ENCODE measurements at regions not wholly inside any gene's neighbourhood (a gene's known extent, or its start where the extent isn't known, plus 50 kb on each side); places are given as distances from the start of the nearest gene placed in this dataset.
"Not testable (repeated sequence)": the region's sequence is repeated elsewhere in the genome, so short reads cannot be mapped to it uniquely, and the experiment has no call there.

DNA sequence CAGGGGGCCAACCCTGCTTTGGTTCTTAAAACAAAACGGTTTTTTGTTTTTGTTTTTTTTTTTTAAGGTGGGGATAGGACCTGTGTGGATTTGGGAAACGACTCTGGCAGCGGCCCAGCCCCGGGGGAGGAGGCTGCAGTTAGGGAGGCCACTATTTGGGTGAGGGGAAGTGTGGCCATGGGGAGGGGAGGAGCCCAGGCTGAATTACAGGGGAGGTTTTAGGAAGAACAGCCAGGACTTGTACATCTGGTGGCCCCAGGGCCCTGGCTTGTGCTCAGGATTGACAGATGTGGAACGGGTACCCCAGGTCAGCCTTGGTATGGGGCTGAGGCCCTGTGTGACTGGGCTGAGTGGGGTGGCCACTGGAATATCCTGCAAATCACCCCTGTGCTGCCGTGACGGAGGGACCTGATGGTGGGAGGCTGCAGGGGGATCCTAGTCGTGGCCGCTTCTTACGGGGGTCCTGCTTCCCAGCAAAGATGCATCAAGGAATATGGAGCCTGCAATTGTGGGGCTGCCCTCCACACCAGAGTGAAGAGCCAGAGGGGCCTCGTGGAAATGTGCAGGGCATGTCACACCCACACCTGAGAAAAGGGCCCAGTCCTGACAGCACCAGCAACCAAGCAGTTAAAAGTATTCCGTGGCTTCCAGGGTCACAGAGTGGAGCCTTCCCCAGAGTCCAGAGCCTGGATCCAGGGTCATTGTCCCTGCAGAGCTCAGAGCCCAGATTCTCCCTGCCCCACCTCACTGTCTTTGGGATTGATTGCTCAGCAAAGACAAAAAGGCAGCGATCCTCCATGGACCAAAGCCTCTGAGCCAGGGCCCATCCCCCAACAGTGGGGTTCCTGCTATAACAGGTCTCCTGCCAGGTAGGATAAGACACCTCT is 55.2 kb upstream of the WNT7B start:
- H3K27me3 ChIP-seq = no peaks in the 10 kb centered on the region
- no peak overlapping the region for H3K27ac ChIP-seq
- no peaks in the 10 kb centered on the region for H3K9me3 ChIP-seq
- H3K4me3 ChIP-seq (replicated peaks in 1 of 3) = no peak overlapping the region
- TF ChIP-seq, protein P1, sequence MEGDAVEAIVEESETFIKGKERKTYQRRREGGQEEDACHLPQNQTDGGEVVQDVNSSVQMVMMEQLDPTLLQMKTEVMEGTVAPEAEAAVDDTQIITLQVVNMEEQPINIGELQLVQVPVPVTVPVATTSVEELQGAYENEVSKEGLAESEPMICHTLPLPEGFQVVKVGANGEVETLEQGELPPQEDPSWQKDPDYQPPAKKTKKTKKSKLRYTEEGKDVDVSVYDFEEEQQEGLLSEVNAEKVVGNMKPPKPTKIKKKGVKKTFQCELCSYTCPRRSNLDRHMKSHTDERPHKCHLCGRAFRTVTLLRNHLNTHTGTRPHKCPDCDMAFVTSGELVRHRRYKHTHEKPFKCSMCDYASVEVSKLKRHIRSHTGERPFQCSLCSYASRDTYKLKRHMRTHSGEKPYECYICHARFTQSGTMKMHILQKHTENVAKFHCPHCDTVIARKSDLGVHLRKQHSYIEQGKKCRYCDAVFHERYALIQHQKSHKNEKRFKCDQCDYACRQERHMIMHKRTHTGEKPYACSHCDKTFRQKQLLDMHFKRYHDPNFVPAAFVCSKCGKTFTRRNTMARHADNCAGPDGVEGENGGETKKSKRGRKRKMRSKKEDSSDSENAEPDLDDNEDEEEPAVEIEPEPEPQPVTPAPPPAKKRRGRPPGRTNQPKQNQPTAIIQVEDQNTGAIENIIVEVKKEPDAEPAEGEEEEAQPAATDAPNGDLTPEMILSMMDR (IDR thresholded peaks at IDR 0.05) = no peak
- TF ChIP-seq POLR2A (IDR thresholded peaks at IDR 0.05) = no peak
- H3K36me3 ChIP-seq = no peaks in the 10 kb centered on the region
- peaks cover 8 to 22% of the 10 kb centered on the region in 2 donors for H3K4me1 ChIP-seq
- intact Hi-C loops (cut with DNase I) = no loop called here
- 74 to 76% methylated on average over 11 to 12 of the region's 13 CpGs for WGBS, 2 donors
- DNase-seq = no peak

DNA sequence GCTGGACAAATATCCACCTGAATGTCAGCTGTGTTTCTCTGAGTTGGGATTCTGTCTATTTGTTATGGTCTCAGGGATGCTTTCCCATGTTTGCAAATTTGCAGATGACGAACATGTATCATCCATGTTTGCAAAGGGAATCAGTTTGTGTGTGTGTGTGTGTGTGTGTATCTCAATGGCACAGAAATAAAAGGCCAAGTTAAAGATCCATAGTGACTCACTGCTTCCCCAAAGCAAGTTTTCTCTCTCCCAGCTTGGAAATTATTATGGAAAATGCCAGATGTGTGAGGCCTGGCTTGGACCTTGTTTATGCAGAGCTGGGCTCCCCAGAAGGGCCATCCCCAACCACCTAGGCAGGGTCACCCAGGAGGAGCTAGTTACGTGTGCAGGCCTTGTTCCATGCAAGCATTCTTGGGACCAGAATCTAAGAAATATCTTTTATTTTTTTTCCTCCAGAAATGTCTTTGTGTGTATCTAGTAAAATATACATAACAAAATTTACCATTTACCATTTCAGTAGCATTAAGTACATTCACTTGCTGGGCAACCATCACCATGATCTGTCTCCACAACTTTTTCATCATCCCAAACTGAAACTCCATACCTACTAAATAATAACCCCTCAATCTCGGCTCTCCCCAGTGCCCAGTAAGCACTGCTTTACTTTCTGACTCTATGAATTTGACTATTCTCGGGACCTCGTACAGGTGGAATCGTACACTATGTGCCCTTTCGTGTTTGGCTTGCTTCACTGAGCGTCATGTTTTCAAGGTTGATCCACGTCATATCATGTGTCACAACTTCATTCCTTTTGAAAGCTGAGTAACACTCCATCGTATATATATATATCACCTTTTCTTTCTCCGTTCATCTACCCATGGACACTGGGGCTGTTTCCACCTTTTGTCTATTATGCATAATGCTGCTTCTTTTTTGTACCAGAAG is 56.6 kb upstream of the WNT7B start:
- H3K36me3 ChIP-seq = no peaks in the 10 kb centered on the region
- H3K9me3 ChIP-seq = no peaks in the 10 kb centered on the region
- TF ChIP-seq, protein P1 (IDR thresholded peaks at IDR 0.05) = no peak
- TF ChIP-seq POLR2A (IDR thresholded peaks at IDR 0.05) = no peak
- intact Hi-C loops (cut with DNase I) = no loop called here
- no peak overlapping the region for H3K4me3 ChIP-seq (replicated peaks in 1 of 3)
- no peaks in the 10 kb centered on the region for H3K27me3 ChIP-seq
- 94 to 95% methylated on average over 11 of the region's 11 CpGs for WGBS, 2 donors
- peaks cover 8 to 16% of the 10 kb centered on the region in 2 donors for H3K4me1 ChIP-seq
- no peak for DNase-seq
- H3K27ac ChIP-seq = no peak overlapping the region

DNA sequence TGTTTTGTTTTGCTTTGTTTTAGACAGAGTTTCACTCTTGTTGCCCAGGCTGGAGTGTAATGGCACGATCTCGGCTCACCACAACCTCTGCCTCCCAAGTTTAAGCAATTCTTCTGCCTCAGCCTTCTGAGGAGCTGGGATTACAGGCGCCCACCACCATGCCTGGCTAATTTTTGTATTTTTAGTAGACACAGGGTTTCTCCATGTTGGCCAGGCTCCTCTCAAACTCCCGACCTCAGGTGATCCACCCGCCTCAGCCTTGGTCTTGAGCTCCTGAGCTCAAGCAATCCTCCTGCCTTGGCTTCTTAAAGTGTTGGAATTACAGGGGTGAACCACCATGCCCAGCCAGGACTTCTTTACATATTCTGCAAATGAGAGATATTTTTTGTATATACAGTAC is 57.5 kb upstream of the WNT7B start:
- H3K4me3 ChIP-seq (replicated peaks in 1 of 3); DNase-seq; H3K36me3 ChIP-seq; intact Hi-C loops (cut with DNase I); H3K27ac ChIP-seq; H3K9me3 ChIP-seq; H3K27me3 ChIP-seq: not testable (repeated sequence)
- peaks cover 8 to 16% of the 10 kb centered on the region in 2 donors for H3K4me1 ChIP-seq
- 90 to 91% methylated on average over 5 of the region's 5 CpGs for WGBS, 2 donors

DNA sequence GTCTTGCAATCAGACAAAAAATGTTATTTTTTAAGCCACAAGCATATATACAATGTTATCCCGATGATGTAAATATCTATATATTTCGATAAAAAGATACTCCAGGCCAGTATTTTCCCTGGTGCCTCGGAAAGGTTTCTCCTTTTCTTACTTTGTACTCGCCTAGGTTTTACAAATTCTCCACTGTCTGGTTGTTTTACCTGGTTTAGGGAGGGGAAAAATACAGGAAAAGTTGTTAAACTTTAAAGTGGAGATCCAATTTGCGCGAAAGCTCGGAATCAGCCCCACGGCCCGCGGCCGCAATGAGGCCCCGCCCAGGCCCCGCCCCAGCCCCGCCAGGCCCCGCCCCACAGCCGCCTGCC is 58.4 kb upstream of the WNT7B start:
- Histone ChIP-seq H3K36me3 (no peaks in the 10 kb centered on the region), H3K4me3 (replicated peaks in 1 of 3) (peak overlapping the region in 2 of 3 donors; percentile 28), H3K4me1 (peaks cover 8 to 16% of the 10 kb centered on the region in 2 donors), H3K27me3 (no peaks in the 10 kb centered on the region), H3K27ac (peak overlapping the region; percentile 66 to 81 (median 76)), H3K9me3 (no peaks in the 10 kb centered on the region)
- WGBS, 2 donors = 3 to 4% methylated on average over 16 of the region's 16 CpGs
- intact Hi-C loops (cut with DNase I) = no loop called here
- DNase-seq = no peak
- TF ChIP-seq, protein P1 (IDR thresholded peaks at IDR 0.05) = no peak
- peak in 1 of 2 donors; percentile 6 for TF ChIP-seq POLR2A (IDR thresholded peaks at IDR 0.05)

DNA sequence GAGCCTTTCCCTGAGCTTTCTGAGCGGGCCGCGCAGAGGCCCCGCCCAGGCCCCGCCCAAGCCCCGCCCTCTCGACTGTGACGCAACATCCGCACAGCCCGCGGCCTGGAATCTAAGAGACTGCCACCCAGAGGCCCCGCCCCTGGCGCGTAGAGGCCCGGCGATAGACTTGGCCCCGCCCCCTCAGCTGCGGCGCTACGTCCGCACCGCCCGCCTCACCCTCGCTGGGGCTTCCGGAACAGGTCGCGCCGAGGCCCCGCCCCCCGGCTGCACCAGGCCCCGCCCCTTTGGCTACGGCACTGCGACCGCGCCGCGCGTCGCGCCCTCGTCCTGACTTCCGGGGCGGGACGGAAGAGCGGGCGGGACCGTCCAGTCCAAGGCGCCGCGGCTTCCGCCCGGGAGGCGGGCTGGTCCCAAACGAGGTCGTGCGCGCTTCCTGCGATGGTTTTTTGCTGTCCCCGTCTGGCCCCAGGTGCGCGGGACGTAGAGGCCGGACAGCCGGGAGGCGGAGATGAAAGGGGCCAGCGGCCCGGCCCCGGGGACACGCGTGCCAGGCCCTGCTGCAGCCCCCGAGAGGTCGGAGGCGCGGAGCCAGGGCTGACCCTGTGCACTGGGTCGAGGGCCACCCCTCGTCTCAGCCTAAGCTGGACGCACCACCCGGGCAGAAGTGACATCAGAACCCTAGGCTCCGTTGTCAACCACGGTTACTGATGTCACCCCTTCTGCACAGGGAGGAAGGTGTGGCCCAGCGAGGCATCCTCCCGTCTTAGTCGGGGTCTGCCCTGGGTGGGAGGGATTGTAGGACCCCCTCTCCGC is 59.0 kb upstream of the WNT7B start:
- Histone ChIP-seq H3K4me3 (replicated peaks in 1 of 3) (peak overlapping the region; percentile 3 to 78 (median 64)), H3K9me3 (no peaks in the 10 kb centered on the region), H3K4me1 (peaks cover 8 to 16% of the 10 kb centered on the region in 2 donors), H3K27ac (peak overlapping the region; percentile 8 to 96 (median 92)), H3K36me3 (no peaks in the 10 kb centered on the region), H3K27me3 (no peaks in the 10 kb centered on the region)
- intact Hi-C loops (cut with DNase I) = no loop called here
- 0% methylated on average over 11 to 15 of the region's 84 CpGs for WGBS, 2 donors
- peak in 1 of 2 donors; percentile 94 for TF ChIP-seq POLR2A (IDR thresholded peaks at IDR 0.05)
- TF ChIP-seq, protein P1 (IDR thresholded peaks at IDR 0.05) = peak in 1 of 6 experiments; percentile 5
- peak; percentile 99 to 100 for DNase-seq

Measured in thyroid gland (tissue), 4 donors.